Neural cell (in vitro differentiated cells): ENCODE measurements at regions not wholly inside any gene's neighbourhood (a gene's known extent, or its start where the extent isn't known, plus 50 kb on each side); places are given as distances from the start of the nearest gene placed in this dataset.

Experiments used
- H2AFZ ChIP-seq: fragments of 200-600, 300-800 bp; sonication (generic), shearing (Covaris generic); 2 replicates; pipeline ENCODE4 v1.6.0; 2014; ENCODE audit warnings: low read depth, mild to moderate bottlenecking, antibody characterized with exemption, low read length, moderate library complexity
- H3F3A ChIP-seq: fragments of 200-600 bp; shearing (Covaris generic); 2 replicates; pipeline ENCODE4 v1.6.1; 2016; ENCODE audit warnings: mild to moderate bottlenecking, moderate library complexity, mixed read lengths, antibody characterized with exemption, low read length; ENCODE audit not compliant: insufficient read depth, poor library complexity, severe bottlenecking
- H3K27ac ChIP-seq: fragments of 200-600, 300-800 bp; sonication (generic), shearing (Covaris generic); 2 replicates; pipeline ENCODE4 v1.5.1; 2014; ENCODE audit warnings: mild to moderate bottlenecking, low read length, moderate library complexity
- H3K27me3 ChIP-seq: fragments of 300-800, 200-600 bp; sonication (generic), shearing (Covaris generic); 2 replicates; pipeline ENCODE4 v1.6.0; 2014; ENCODE audit warnings: mild to moderate bottlenecking, low read depth, low read length, moderate library complexity; ENCODE audit not compliant: insufficient read depth
- H3K36me3 ChIP-seq: fragments of 300-800, 200-600 bp; sonication (generic), shearing (Covaris generic); 2 replicates; pipeline ENCODE4 v1.5.1; 2014; ENCODE audit warnings: mild to moderate bottlenecking, antibody characterized with exemption, low read length, moderate library complexity; ENCODE audit not compliant: insufficient read depth
- H3K4me2 ChIP-seq: fragments of 300-800, 200-600 bp; sonication (generic), shearing (Covaris generic); 2 replicates; pipeline ENCODE4 v1.6.0; 2014; ENCODE audit warnings: mild to moderate bottlenecking, low read length
- H3K4me3 ChIP-seq: fragments of 300-800, 200-600 bp; sonication (generic), shearing (Covaris generic); 2 replicates; pipeline ENCODE4 v1.5.1; 2014; ENCODE audit warnings: mild to moderate bottlenecking, low read length, moderate library complexity
- H3K79me2 ChIP-seq: fragments of 200-600 bp; shearing (Covaris generic); replicated peaks from 2 replicates; pipeline ENCODE4 v1.6.0; 2014; ENCODE audit warnings: mild to moderate bottlenecking, low read length, moderate library complexity; ENCODE audit not compliant: insufficient read depth
- H3K9ac ChIP-seq: fragments of 300-800, 200-600 bp; sonication (generic), shearing (Covaris generic); 2 replicates; pipeline ENCODE4 v1.6.1; 2016; ENCODE audit warnings: mild to moderate bottlenecking, low read length, mixed read lengths
- H3K9me2 ChIP-seq: fragments of 200-600 bp; shearing (Covaris generic); 2 replicates; pipeline ENCODE4 v1.6.1; 2016; ENCODE audit warnings: mild to moderate bottlenecking, low read length, mixed read lengths; ENCODE audit not compliant: insufficient read depth
- H3K9me3 ChIP-seq: fragments of 200-600, 300-800 bp; sonication (generic), shearing (Covaris generic); 2 replicates; pipeline ENCODE4 v1.6.1; 2016; ENCODE audit warnings: mild to moderate bottlenecking, mixed run types, low read length, moderate library complexity, mixed read lengths
- H4K20me1 ChIP-seq: fragments of 200-600 bp; shearing (Covaris generic); 2 replicates; pipeline ENCODE4 v1.6.1; 2016; ENCODE audit warnings: mild to moderate bottlenecking, mixed run types; ENCODE audit not compliant: insufficient read depth
- CTCF ChIP-seq: fragments of 450-650 bp; IDR thresholded peaks from 2 replicates; pipeline ENCODE4 v1.5.1; 2014; ENCODE audit warnings: antibody characterized with exemption, mild to moderate bottlenecking, moderate library complexity; ENCODE audit not compliant: poor library complexity, severe bottlenecking
- EP300 ChIP-seq: fragments of 450-650 bp; conservative IDR thresholded peaks from 2 replicates; pipeline ENCODE4 v1.6.1; 2014; ENCODE audit warnings: antibody characterized with exemption, mild to moderate bottlenecking, moderate library complexity; ENCODE audit not compliant: poor library complexity, severe bottlenecking
- EZH2 ChIP-seq: fragments of 200-600, 300-800 bp; shearing (Covaris generic), sonication (generic); IDR thresholded peaks from 2 replicates; pipeline ENCODE4 v1.6.1; 2014; ENCODE audit warnings: antibody characterized with exemption, low read length, borderline replicate concordance, mild to moderate bottlenecking; ENCODE audit not compliant: insufficient read depth, poor library complexity, severe bottlenecking
- MXI1 ChIP-seq: fragments of 450-650 bp; conservative IDR thresholded peaks from 2 replicates; pipeline ENCODE4 v1.6.1; 2014; ENCODE audit warnings: antibody characterized with exemption, mild to moderate bottlenecking; ENCODE audit not compliant: poor library complexity, severe bottlenecking
- POLR2AphosphoS5 ChIP-seq: IDR thresholded peaks from 2 replicates; pipeline ENCODE4 v1.6.1; 2012
- RAD21 ChIP-seq: fragments of 450-650 bp; conservative IDR thresholded peaks from 2 replicates; pipeline ENCODE4 v1.6.1; 2014; ENCODE audit warnings: antibody characterized with exemption, mild to moderate bottlenecking, moderate library complexity
- REST ChIP-seq: IDR thresholded peaks from 2 replicates; pipeline ENCODE4 v1.6.1; 2012; ENCODE audit warnings: borderline replicate concordance
- SMC3 ChIP-seq: fragments of 450-650 bp; conservative IDR thresholded peaks from 2 replicates; pipeline ENCODE4 v1.6.1; 2014; ENCODE audit warnings: antibody characterized with exemption, mild to moderate bottlenecking, moderate library complexity; ENCODE audit not compliant: poor library complexity
- TAF1 ChIP-seq: IDR thresholded peaks from 2 replicates; pipeline ENCODE4 v1.6.1; 2012; ENCODE audit warnings: low read depth

GRCh38 chrX:88424071-88424470 is 323.0 kb upstream of the CPXCR1 start:
- Histone ChIP-seq H3K27ac (no peak overlapping the region), H3K9me3 (no peaks in the 10 kb centered on the region), H3K27me3 (no peaks in the 10 kb centered on the region), H3K4me2 (no peak overlapping the region), H4K20me1 (no peaks in the 10 kb centered on the region), H3K36me3 (no peaks in the 10 kb centered on the region), H2AFZ (no peak overlapping the region), H3K9ac (no peak overlapping the region), H3K79me2 (no peaks in the 10 kb centered on the region), H3F3A (no peaks in the 10 kb centered on the region), H3K9me2 (no peaks in the 10 kb centered on the region), H3K4me3 (no peak overlapping the region)
- TF ChIP-seq EP300: no peak
- no peak for TF ChIP-seq RAD21
- TF ChIP-seq EZH2: no peak
- no peak for TF ChIP-seq POLR2AphosphoS5
- no peak for TF ChIP-seq TAF1
- no peak for TF ChIP-seq REST
- TF ChIP-seq MXI1: no peak
- TF ChIP-seq SMC3: no peak
- TF ChIP-seq CTCF: no peak

- no peaks in the 10 kb centered on the region for H3F3A ChIP-seq
Measured at GRCh38 chrX:88424541-88424940, 322.5 kb upstream of the CPXCR1 start.

GRCh38 chrX:88425739-88426138 is 321.3 kb upstream of the CPXCR1 start:
- TF ChIP-seq SMC3 (peak; percentile 50), POLR2AphosphoS5 (no peak), RAD21 (peak; percentile 60), MXI1 (no peak), EZH2 (no peak), EP300 (no peak), TAF1 (no peak), REST (no peak), CTCF (peak; percentile 56)
- Histone ChIP-seq H4K20me1 (no peaks in the 10 kb centered on the region), H3K9me3 (no peaks in the 10 kb centered on the region), H3K27me3 (no peaks in the 10 kb centered on the region), H3K9me2 (no peaks in the 10 kb centered on the region), H3K27ac (no peak overlapping the region), H3F3A (no peaks in the 10 kb centered on the region), H3K4me3 (no peak overlapping the region), H2AFZ (no peak overlapping the region), H3K79me2 (no peaks in the 10 kb centered on the region), H3K36me3 (no peaks in the 10 kb centered on the region), H3K9ac (no peak overlapping the region), H3K4me2 (no peak overlapping the region)

More at GRCh38 chrX:88424541-88424940, 322.5 kb upstream of the CPXCR1 start:
- H3K9me2 ChIP-seq: no peaks in the 10 kb centered on the region
- no peak for TF ChIP-seq MXI1
- no peak overlapping the region for H3K4me2 ChIP-seq
- H4K20me1 ChIP-seq: no peaks in the 10 kb centered on the region
- H2AFZ ChIP-seq: no peak overlapping the region
- no peaks in the 10 kb centered on the region for H3K36me3 ChIP-seq
- H3K9me3 ChIP-seq: no peaks in the 10 kb centered on the region
- H3K27ac ChIP-seq: no peak overlapping the region
- H3K9ac ChIP-seq: no peak overlapping the region
- H3K79me2 ChIP-seq: no peaks in the 10 kb centered on the region
- H3K27me3 ChIP-seq: no peaks in the 10 kb centered on the region
- no peak overlapping the region for H3K4me3 ChIP-seq
